GM12878 (cell line): ENCODE measurements at regions not wholly inside any gene's neighbourhood (a gene's known extent, or its start where the extent isn't known, plus 50 kb on each side); places are given as distances from the start of the nearest gene placed in this dataset.

Experiments
- ATAC-seq: fragments of 200-7000 bp; cut with Tn5 transposase; 3 replicates; pipeline ENCODE4 v1.9.1; 2020; ENCODE audit warnings: mild to moderate bottlenecking, moderate library complexity
- BruUV-seq: library from RNA; stranded (reverse); fragments of 400-500 nt; replicated peaks from 2 replicates; lab custom pipeline; 2021; lab: Mats Ljungman, UMichigan
- CTCF ChIA-PET: fragments of 300-600 bp; sonication (Branson Sonifier 250); formaldehyde crosslinking; extraction: SDS; loops from one replicate; lab custom pipeline; 2021; ENCODE audit warnings: inconsistent platforms; lab: Yijun Ruan, JAX
- POLR2A ChIA-PET: fragments of 350-600 bp; formaldehyde crosslinking; extraction: SDS; loops from one replicate; lab custom pipeline; 2021; ENCODE audit warnings: inconsistent platforms; lab: Charles Lee
- RAD21 ChIA-PET: fragments of 300-600 bp; sonication (Branson Sonifier 250); formaldehyde crosslinking; loops from one replicate; lab custom pipeline; 2023; ENCODE audit warnings: antibody characterized with exemption; ENCODE audit not compliant: unreplicated experiment; lab: Charles Lee
- SMC1A ChIA-PET: fragments of 300-600 bp; sonication (Branson Sonifier 250); formaldehyde crosslinking; loops from one replicate; lab custom pipeline; 2023; ENCODE audit not compliant: unreplicated experiment, uncharacterized antibody; lab: Charles Lee
- DNase-seq: peaks from one replicate; pipeline ENCODE4 v3.0.0-alpha.2; 2011; ENCODE audit warnings: low read depth, low spot score
- FAIRE-seq: peaks from 3 replicates; lab custom pipeline; 2011; peaks lifted over from hg19 to GRCh38; lab: Jason Lieb, UNC
- H2AFZ ChIP-seq: 2 replicates; pipeline ENCODE4 v1.6.0; 2011; ENCODE audit warnings: low read depth, low read length, control low read depth; ENCODE audit not compliant: control insufficient read depth
- H3K27ac ChIP-seq: 2 replicates; pipeline ENCODE4 v1.5.1; 2011; ENCODE audit warnings: control low read depth; ENCODE audit not compliant: control insufficient read depth, insufficient read depth
- H3K27me3 ChIP-seq, 2 experiments: replicated peaks in 1 of 2; 2 replicates each; pipeline versions ENCODE4 v1.6.0 to v1.6.1; 2011; ENCODE audit warnings: low read length in 1 of 2; ENCODE audit not compliant: control insufficient read depth in 2 of 2, insufficient read depth in 2 of 2
- H3K36me3 ChIP-seq, 2 experiments: 2 replicates each; pipeline ENCODE4 v1.5.1; 2011; ENCODE audit warnings: low read length in 1 of 2; ENCODE audit not compliant: control insufficient read depth in 2 of 2, insufficient read depth in 2 of 2
- H3K4me1 ChIP-seq: 2 replicates; pipeline ENCODE4 v1.6.1; 2011; ENCODE audit warnings: mild to moderate bottlenecking, low read length, moderate library complexity, mixed read lengths; ENCODE audit not compliant: control insufficient read depth, insufficient read depth
- H3K4me2 ChIP-seq: 2 replicates; pipeline ENCODE4 v1.6.0; 2011; ENCODE audit warnings: control low read depth; ENCODE audit not compliant: control insufficient read depth, insufficient read depth
- H3K4me3 ChIP-seq: fragments of 200-600 bp; sonication (generic); 2 replicates; pipeline ENCODE4 v1.5.1; 2016
- H3K79me2 ChIP-seq: 2 replicates; pipeline ENCODE4 v1.6.0; 2011; ENCODE audit warnings: low read length; ENCODE audit not compliant: control insufficient read depth, insufficient read depth
- H3K9ac ChIP-seq: 2 replicates; pipeline ENCODE4 v1.8.0; 2011; ENCODE audit warnings: low read length, control low read depth, mixed read lengths; ENCODE audit not compliant: control insufficient read depth, insufficient read depth
- H3K9me3 ChIP-seq: replicated peaks from 3 replicates; pipeline ENCODE4 v1.5.1; 2011; ENCODE audit warnings: mild to moderate bottlenecking, low read length; ENCODE audit not compliant: control insufficient read depth, insufficient read depth
- H4K20me1 ChIP-seq: 2 replicates; pipeline ENCODE4 v1.6.0; 2011; ENCODE audit not compliant: control insufficient read depth, insufficient read depth
- ATF3 ChIP-seq: IDR thresholded peaks from 2 replicates; pipeline ENCODE4 v1.6.1; 2011; ENCODE audit warnings: low read depth, mild to moderate bottlenecking, low read length, moderate library complexity, borderline replicate concordance; ENCODE audit errors: extremely low read depth
- ATF7 ChIP-seq: fragments of 450-650 bp; IDR thresholded peaks from 2 replicates; pipeline ENCODE4 v1.6.1; 2016; ENCODE audit warnings: low read depth, mild to moderate bottlenecking
- CEBPZ ChIP-seq: fragments of 150-350 bp; IDR thresholded peaks from 2 replicates; pipeline ENCODE4 v1.6.1; 2016; ENCODE audit warnings: low read depth, low read length
- CTCF ChIP-seq, 3 experiments: IDR thresholded peaks in 2 of 3; conservative IDR thresholded peaks in 1 of 3; 2 replicates each; pipeline ENCODE4 v1.5.1; 2011; ENCODE audit warnings: low read depth in 3 of 3, low read length in 3 of 3, mild to moderate bottlenecking in 3 of 3, control low read depth in 2 of 3, moderate library complexity in 2 of 3, inconsistent platforms in 1 of 3, mixed read lengths in 1 of 3; ENCODE audit not compliant: control insufficient read depth in 2 of 3, insufficient read depth in 1 of 3; ENCODE audit errors: extremely low read depth in 1 of 3
- FOS ChIP-seq: IDR thresholded peaks from 3 replicates; pipeline ENCODE4 v1.6.1; 2011; ENCODE audit warnings: borderline replicate concordance; ENCODE audit not compliant: insufficient read length; ENCODE audit errors: extremely low read depth
- MXI1 ChIP-seq: fragments of 150-350 bp; IDR thresholded peaks from 2 replicates; pipeline ENCODE4 v1.6.1; 2011; ENCODE audit warnings: low read depth, mild to moderate bottlenecking, inconsistent platforms, low read length, improper control_type of control experiment
- PKNOX1 ChIP-seq: fragments of 450-650 bp; IDR thresholded peaks from 2 replicates; pipeline ENCODE4 v1.6.1; 2016; ENCODE audit warnings: mild to moderate bottlenecking
- PML ChIP-seq: IDR thresholded peaks from 2 replicates; pipeline ENCODE4 v1.6.1; 2012; ENCODE audit warnings: low read length, inconsistent platforms
- SREBF1 ChIP-seq: IDR thresholded peaks from 2 replicates; pipeline ENCODE4 v1.6.1; 2012; ENCODE audit warnings: mild to moderate bottlenecking, low read length
- STAT1 ChIP-seq: fragments of 450-650 bp; conservative IDR thresholded peaks from 2 replicates; pipeline ENCODE4 v1.6.1; 2014; ENCODE audit warnings: antibody characterized with exemption, mild to moderate bottlenecking
- YBX1 ChIP-seq: fragments of 450-650 bp; IDR thresholded peaks from 2 replicates; pipeline ENCODE4 v1.6.1; 2016; ENCODE audit warnings: antibody characterized with exemption
- ZNF622 ChIP-seq: fragments of 450-650 bp; IDR thresholded peaks from 2 replicates; pipeline ENCODE4 v1.6.1; 2017; ENCODE audit warnings: mild to moderate bottlenecking, inconsistent platforms
- WGBS: methylation state at CpG from one replicate; pipeline ENCODE4 v1.1.6; 2016; ENCODE audit warnings: low lambda C conversion rate; ENCODE audit not compliant: insufficient replicate concordance, insufficient coverage; ENCODE audit errors: missing lambda C conversion rate; 5-methylcytosine and 5-hydroxymethylcytosine counted together
- in situ Hi-C: fragments of 300-500 bp; cut with MboI; formaldehyde crosslinking; loops from 9 replicates; pipeline ENCODE4 v1.14.3; 2018; ENCODE audit warnings: mixed read lengths
- intact Hi-C: fragments of 100-400 bp; cut with micrococcal nuclease; formaldehyde crosslinking; loops from one replicate; pipeline ENCODE4 v1.14.2; 2022; ENCODE audit not compliant: unreplicated experiment

GRCh38 chr7:42624471-42624870, 287.4 kb downstream of the C7orf25 start (continued):
- no peak for TF ChIP-seq CEBPZ
- no peak for TF ChIP-seq ZNF622

GRCh38 chr7:42621543-42622219, 290.2 kb downstream of the C7orf25 start:
- Histone ChIP-seq H3K79me2 (no peaks in the 10 kb centered on the region), H3K27me3 (no peaks in the 10 kb centered on the region), H3K9ac (no peak overlapping the region), H3K36me3 (no peaks in the 10 kb centered on the region), H3K9me3 (no peaks in the 10 kb centered on the region), H3K4me3 (no peak overlapping the region), H3K4me1 (no peaks in the 10 kb centered on the region), H3K4me2 (no peak overlapping the region), H3K27ac (no peak overlapping the region), H4K20me1 (no peaks in the 10 kb centered on the region), H2AFZ (no peak overlapping the region)
- 55% methylated on average over 3 of the region's 3 CpGs for WGBS
- ChIA-PET CTCF (interaction anchor here (1.2 kb wide), 1 partner anchor 30 kb away, joined by 3 read pairs; no protein-coding TSS in a partner anchor), POLR2A (no interaction called here), RAD21 (no interaction called here), SMC1A (interaction anchor here (0.9 kb wide), 1 partner anchor 8 kb away, joined by 3 read pairs; no protein-coding TSS in a partner anchor)
- intact Hi-C loops (no loop called here), in situ Hi-C loops (no loop called here)
- ATAC-seq, result no peak
- no TSS peak for BruUV-seq
- no peak for FAIRE-seq
- DNase-seq, result no peak
- no peak for TF ChIP-seq STAT1
- TF ChIP-seq PKNOX1, result no peak
- TF ChIP-seq YBX1, result no peak
- TF ChIP-seq ATF3, result no peak
- TF ChIP-seq FOS, result no peak
- TF ChIP-seq SREBF1, result no peak
- TF ChIP-seq ATF7, result no peak
- no peak for TF ChIP-seq CTCF (IDR thresholded peaks at IDR 0.05 in 2 of 3, conservative IDR thresholded peaks at IDR 0.05 in 1 of 3; ENCODE audit: control insufficient read depth in 2 of 3, extremely low read depth in 1 of 3, insufficient read depth in 1 of 3, low read depth in 3 of 3, low read length in 3 of 3)
- no peak for TF ChIP-seq PML
- TF ChIP-seq MXI1, result no peak
